Erythroblast (primary cell): ENCODE measurements at regions not wholly inside any gene's neighbourhood (a gene's known extent, or its start where the extent isn't known, plus 50 kb on each side); places are given as distances from the start of the nearest gene placed in this dataset.

Source experiments
- GATA1 ChIP-seq: IDR thresholded peaks from 2 replicates; pipeline ENCODE4 v1.6.1; 2011; ENCODE audit warnings: low read depth, mild to moderate bottlenecking, control low read depth, low read length, moderate library complexity
- POLR2A ChIP-seq: IDR thresholded peaks from 2 replicates; pipeline ENCODE4 v1.6.1; 2011; ENCODE audit warnings: mild to moderate bottlenecking, low read length

GRCh38 chr2:151071382-151071781 lies 190.3 kb downstream of the RBM43 start:
- TF ChIP-seq GATA1, result no peak
- TF ChIP-seq POLR2A, result no peak
